WTC11 (cell line): ENCODE measurements at regions not wholly inside any gene's neighbourhood (a gene's known extent, or its start where the extent isn't known, plus 50 kb on each side); places are given as distances from the start of the nearest gene placed in this dataset.

Experiments
- ATAC-seq: fragments of 200-7000 bp; cut with Tn5 transposase; 2 replicates; pipeline ENCODE4 v1.10.0; 2021; ENCODE audit warnings: mild to moderate bottlenecking, moderate library complexity
- CTCF ChIA-PET: fragments of 300-600 bp; sonication (Branson Sonifier 250); formaldehyde crosslinking; loops from one replicate; lab custom pipeline; 2021; ENCODE audit warnings: antibody characterized with exemption; lab: Charles Lee
- POLR2A ChIA-PET: fragments of 350-600 bp; sonication (Branson Sonifier 250); formaldehyde crosslinking; loops from one replicate; lab custom pipeline; 2021; ENCODE audit warnings: antibody characterized with exemption; lab: Charles Lee
- DNase-seq: peaks from one replicate; pipeline ENCODE4 v3.0.0; 2021; ENCODE audit warnings: low spot score
- H3K27ac Mint-ChIP-seq: 2 replicates; pipeline ENCODE4 v1.8.0; 2021; ENCODE audit warnings: mixed read lengths
- H3K27me3 Mint-ChIP-seq: 2 replicates; pipeline ENCODE4 v1.8.0; 2021; ENCODE audit warnings: low read depth, mild to moderate bottlenecking, moderate library complexity, mixed read lengths
- H3K36me3 Mint-ChIP-seq: 2 replicates; pipeline ENCODE4 v1.8.0; 2021; ENCODE audit warnings: mixed read lengths
- H3K4me1 Mint-ChIP-seq: 2 replicates; pipeline ENCODE4 v1.8.0; 2022; ENCODE audit warnings: mixed read lengths
- H3K4me3 Mint-ChIP-seq: 2 replicates; pipeline ENCODE4 v1.8.0; 2021; ENCODE audit warnings: mild to moderate bottlenecking, moderate library complexity, mixed read lengths
- H3K9me3 Mint-ChIP-seq: 2 replicates; pipeline ENCODE4 v1.8.0; 2021; ENCODE audit warnings: mixed read lengths
- ATF6 ChIP-seq: sonication (generic); formaldehyde crosslinking; IDR thresholded peaks from 2 replicates; pipeline ENCODE4 v1.8.1; 2023; ENCODE audit warnings: mild to moderate bottlenecking, missing genetic modification reagents
- CBFB ChIP-seq: sonication (generic); formaldehyde crosslinking; IDR thresholded peaks from 2 replicates; pipeline ENCODE4 v1.8.1; 2022; ENCODE audit warnings: mild to moderate bottlenecking, low read depth, missing genetic modification reagents
- ELF4 ChIP-seq: sonication (generic); formaldehyde crosslinking; IDR thresholded peaks from 2 replicates; pipeline ENCODE4 v1.8.1; 2022; ENCODE audit warnings: low read depth, mild to moderate bottlenecking, moderate library complexity, missing genetic modification reagents
- EMX1 ChIP-seq: fragments of 250-450 bp; sonication (Bioruptor Pico); IDR thresholded peaks from 2 replicates; pipeline ENCODE4 v1.8.0; 2021; ENCODE audit warnings: mild to moderate bottlenecking
- ERG ChIP-seq: fragments of 250-450 bp; sonication (Bioruptor Pico); IDR thresholded peaks from 2 replicates; pipeline ENCODE4 v1.8.0; 2021; ENCODE audit warnings: mild to moderate bottlenecking
- ETV6 ChIP-seq: sonication (generic); formaldehyde crosslinking; IDR thresholded peaks from 2 replicates; pipeline ENCODE4 v1.8.1; 2022; ENCODE audit warnings: mild to moderate bottlenecking, missing genetic modification reagents
- GTF2I ChIP-seq: fragments of 250-450 bp; sonication (Bioruptor Pico); conservative IDR thresholded peaks from 2 replicates; pipeline ENCODE4 v1.4.0; 2021; ENCODE audit warnings: mild to moderate bottlenecking
- HMGA2 ChIP-seq: fragments of 250-450 bp; sonication (Bioruptor Pico); IDR thresholded peaks from 2 replicates; pipeline ENCODE4 v1.4.0; 2021; ENCODE audit warnings: mild to moderate bottlenecking, moderate library complexity
- IRF2 ChIP-seq: sonication (generic); formaldehyde crosslinking; IDR thresholded peaks from 2 replicates; pipeline ENCODE4 v1.8.0; 2022; ENCODE audit warnings: low read depth, missing genetic modification reagents, borderline replicate concordance
- MXD4 ChIP-seq: fragments of 250-450 bp; sonication (Bioruptor Pico); IDR thresholded peaks from 2 replicates; pipeline ENCODE4 v1.8.0; 2021; ENCODE audit warnings: mild to moderate bottlenecking, moderate library complexity, borderline replicate concordance
- NR2C2 ChIP-seq: sonication (generic); formaldehyde crosslinking; IDR thresholded peaks from 2 replicates; pipeline ENCODE4 v1.8.0; 2022; ENCODE audit warnings: mild to moderate bottlenecking, missing genetic modification reagents
- PREB ChIP-seq: sonication (generic); formaldehyde crosslinking; IDR thresholded peaks from 2 replicates; pipeline ENCODE4 v1.8.1; 2022; ENCODE audit warnings: mild to moderate bottlenecking, missing genetic modification reagents, moderate library complexity, borderline replicate concordance
- TEAD4 ChIP-seq: sonication (generic); formaldehyde crosslinking; IDR thresholded peaks from 2 replicates; pipeline ENCODE4 v1.8.0; 2022; ENCODE audit warnings: mild to moderate bottlenecking, missing genetic modification reagents
- USF1 ChIP-seq: sonication (generic); formaldehyde crosslinking; IDR thresholded peaks from 2 replicates; pipeline ENCODE4 v1.8.0; 2022; ENCODE audit warnings: mild to moderate bottlenecking, missing genetic modification reagents
- ZBTB43 ChIP-seq: sonication (generic); formaldehyde crosslinking; IDR thresholded peaks from 2 replicates; pipeline ENCODE4 v1.8.1; 2023; ENCODE audit warnings: mild to moderate bottlenecking, missing genetic modification reagents
- ZNF138 ChIP-seq: sonication (generic); formaldehyde crosslinking; conservative IDR thresholded peaks from 2 replicates; pipeline ENCODE4 v1.8.1; 2022; ENCODE audit warnings: mild to moderate bottlenecking, moderate library complexity, missing genetic modification reagents
- ZNF263 ChIP-seq: sonication (generic); formaldehyde crosslinking; IDR thresholded peaks from 2 replicates; pipeline ENCODE4 v1.8.1; 2022; ENCODE audit warnings: low read depth, mild to moderate bottlenecking, moderate library complexity, missing genetic modification reagents
- ZNF425 ChIP-seq: fragments of 250-450 bp; sonication (Bioruptor Pico); conservative IDR thresholded peaks from 2 replicates; pipeline ENCODE4 v1.9.0; 2021; ENCODE audit warnings: mild to moderate bottlenecking
- ZNF671 ChIP-seq: fragments of 250-450 bp; sonication (Bioruptor Pico); IDR thresholded peaks from 2 replicates; pipeline ENCODE4 v1.8.0; 2021; ENCODE audit warnings: mild to moderate bottlenecking
- TF ChIP-seq, protein P1 (sequence below): sonication (generic); formaldehyde crosslinking; IDR thresholded peaks from 2 replicates; pipeline ENCODE4 v1.8.0; 2022; ENCODE audit warnings: mild to moderate bottlenecking, missing genetic modification reagents
- TF ChIP-seq, protein P2 (sequence below): fragments of 250-450 bp; sonication (Bioruptor Pico); IDR thresholded peaks from 2 replicates; pipeline ENCODE4 v2.1.2; 2022; ENCODE audit warnings: mild to moderate bottlenecking, moderate library complexity
- TF ChIP-seq, protein P3 (sequence below): sonication (generic); formaldehyde crosslinking; IDR thresholded peaks from 2 replicates; pipeline ENCODE4 v1.8.0; 2022; ENCODE audit warnings: mild to moderate bottlenecking, missing genetic modification reagents

- no peak for DNase-seq
- ChIA-PET POLR2A (no interaction called here), CTCF (no interaction called here)
- Mint-ChIP-seq H3K36me3 (no peaks in the 10 kb centered on the region), H3K27ac (no peak overlapping the region), H3K4me1 (peaks cover 44% of the 10 kb centered on the region), H3K27me3 (no peaks in the 10 kb centered on the region), H3K9me3 (peaks cover 4% of the 10 kb centered on the region; the same call in 1 of the 2 replicates), H3K4me3 (no peak overlapping the region)
- TF ChIP-seq EMX1 (no peak), ZBTB43 (no peak), HMGA2 (no peak), USF1 (CRISPR knock-in tag) (no peak), MXD4 (CRISPR knock-in tag) (no peak), ERG (no peak), ETV6 (CRISPR knock-in tag) (no peak), GTF2I (CRISPR knock-in tag) (no peak), ZNF425 (CRISPR knock-in tag) (no peak), CBFB (CRISPR knock-in tag) (no peak), ELF4 (no peak)
- TF ChIP-seq, protein P1, sequence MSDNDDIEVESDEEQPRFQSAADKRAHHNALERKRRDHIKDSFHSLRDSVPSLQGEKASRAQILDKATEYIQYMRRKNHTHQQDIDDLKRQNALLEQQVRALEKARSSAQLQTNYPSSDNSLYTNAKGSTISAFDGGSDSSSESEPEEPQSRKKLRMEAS (CRISPR knock-in tag): no peak
- TF ChIP-seq, protein P2, sequence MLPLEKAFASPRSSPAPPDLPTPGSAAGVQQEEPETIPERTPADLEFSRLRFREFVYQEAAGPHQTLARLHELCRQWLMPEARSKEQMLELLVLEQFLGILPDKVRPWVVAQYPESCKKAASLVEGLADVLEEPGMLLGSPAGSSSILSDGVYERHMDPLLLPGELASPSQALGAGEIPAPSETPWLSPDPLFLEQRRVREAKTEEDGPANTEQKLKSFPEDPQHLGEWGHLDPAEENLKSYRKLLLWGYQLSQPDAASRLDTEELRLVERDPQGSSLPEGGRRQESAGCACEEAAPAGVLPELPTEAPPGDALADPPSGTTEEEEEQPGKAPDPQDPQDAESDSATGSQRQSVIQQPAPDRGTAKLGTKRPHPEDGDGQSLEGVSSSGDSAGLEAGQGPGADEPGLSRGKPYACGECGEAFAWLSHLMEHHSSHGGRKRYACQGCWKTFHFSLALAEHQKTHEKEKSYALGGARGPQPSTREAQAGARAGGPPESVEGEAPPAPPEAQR (CRISPR knock-in tag): no peak
- TF ChIP-seq, protein P3, sequence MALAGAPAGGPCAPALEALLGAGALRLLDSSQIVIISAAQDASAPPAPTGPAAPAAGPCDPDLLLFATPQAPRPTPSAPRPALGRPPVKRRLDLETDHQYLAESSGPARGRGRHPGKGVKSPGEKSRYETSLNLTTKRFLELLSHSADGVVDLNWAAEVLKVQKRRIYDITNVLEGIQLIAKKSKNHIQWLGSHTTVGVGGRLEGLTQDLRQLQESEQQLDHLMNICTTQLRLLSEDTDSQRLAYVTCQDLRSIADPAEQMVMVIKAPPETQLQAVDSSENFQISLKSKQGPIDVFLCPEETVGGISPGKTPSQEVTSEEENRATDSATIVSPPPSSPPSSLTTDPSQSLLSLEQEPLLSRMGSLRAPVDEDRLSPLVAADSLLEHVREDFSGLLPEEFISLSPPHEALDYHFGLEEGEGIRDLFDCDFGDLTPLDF (CRISPR knock-in tag): no peak
- no peak for ATAC-seq
Observed at GRCh38 chr2:7450833-7451190, 533.6 kb downstream of the RNF144A start.

GRCh38 chr2:7452110-7452876, 535.1 kb downstream of the RNF144A start:
- Mint-ChIP-seq H3K4me1 (peaks cover 54% of the 10 kb centered on the region), H3K9me3 (peaks cover 4% of the 10 kb centered on the region; the same call in 1 of the 2 replicates), H3K27me3 (no peaks in the 10 kb centered on the region), H3K27ac (no peak overlapping the region), H3K4me3 (no peak overlapping the region), H3K36me3 (no peaks in the 10 kb centered on the region)
- POLR2A ChIA-PET: no interaction called here
- DNase-seq (no peak), ATAC-seq (no peak)
- CTCF ChIA-PET: no interaction called here
- TF ChIP-seq EMX1: no peak
- no peak for TF ChIP-seq NR2C2 (CRISPR knock-in tag)
- TF ChIP-seq ZNF671: no peak
- no peak for TF ChIP-seq ZNF263
- no peak for TF ChIP-seq ATF6 (CRISPR knock-in tag)
- no peak for TF ChIP-seq ERG
- no peak for TF ChIP-seq TEAD4 (CRISPR knock-in tag)
- no peak for TF ChIP-seq PREB (CRISPR knock-in tag)
- TF ChIP-seq ZNF138 (CRISPR knock-in tag): no peak
- TF ChIP-seq IRF2: no peak
